Type B pancreatic cell (in vitro differentiated cells): ENCODE measurements at regions not wholly inside any gene's neighbourhood (a gene's known extent, or its start where the extent isn't known, plus 50 kb on each side); places are given as distances from the start of the nearest gene placed in this dataset.

Experiments
- DNase-seq: peaks from one replicate; pipeline ENCODE4 v3.0.0; 2021; ENCODE audit warnings: mixed read lengths; ENCODE audit not compliant: unreplicated experiment; ENCODE audit errors: extremely low spot score
- H3K27ac Mint-ChIP-seq: 2 replicates; pipeline ENCODE4 v1.8.0; 2021; ENCODE audit warnings: mild to moderate bottlenecking, mixed read lengths
- H3K27me3 Mint-ChIP-seq: 2 replicates; pipeline ENCODE4 v1.8.0; 2021; ENCODE audit warnings: mixed read lengths
- H3K36me3 Mint-ChIP-seq: 2 replicates; pipeline ENCODE4 v1.8.0; 2021; ENCODE audit warnings: mixed read lengths
- H3K4me1 Mint-ChIP-seq: one replicate; pipeline ENCODE4 v1.8.0; 2021; ENCODE audit warnings: mixed read lengths; ENCODE audit not compliant: unreplicated experiment
- H3K4me3 Mint-ChIP-seq: 2 replicates; pipeline ENCODE4 v1.8.0; 2021; ENCODE audit warnings: mild to moderate bottlenecking, mixed read lengths
- H3K9me3 Mint-ChIP-seq: 2 replicates; pipeline ENCODE4 v1.8.0; 2021; ENCODE audit warnings: mixed read lengths
- TF ChIP-seq, protein P1 (sequence below): fragments of 200-600 bp; sonication (generic); conservative IDR thresholded peaks from 2 replicates; pipeline ENCODE4 v1.5.0; 2021; ENCODE audit warnings: antibody characterized with exemption, mild to moderate bottlenecking

DNA sequence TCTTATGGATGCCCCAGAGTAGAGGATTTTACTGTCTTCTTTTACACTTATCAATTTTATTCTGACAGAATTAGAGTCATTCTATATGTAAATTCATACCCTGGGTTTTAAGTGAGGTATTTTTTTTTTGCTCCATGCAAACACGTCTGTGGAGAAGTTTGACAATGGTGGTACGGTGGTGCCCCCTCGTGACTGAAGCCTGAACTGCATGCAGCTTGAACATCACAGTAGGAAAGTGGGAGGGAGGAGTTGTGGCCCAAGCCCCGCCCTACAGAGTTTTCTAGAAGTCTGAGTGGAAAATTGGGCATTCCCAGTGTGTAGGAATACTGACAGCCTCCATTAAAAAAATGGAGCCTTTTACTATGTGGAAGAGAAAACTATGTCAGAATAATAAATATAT is 73.3 kb upstream of the RAB40AL start:
- no peak overlapping the region for H3K27ac Mint-ChIP-seq
- peaks cover 3% of the 10 kb centered on the region for H3K36me3 Mint-ChIP-seq
- peak; percentile 82 for DNase-seq
- no peaks in the 10 kb centered on the region for H3K4me1 Mint-ChIP-seq
- TF ChIP-seq, protein P1, sequence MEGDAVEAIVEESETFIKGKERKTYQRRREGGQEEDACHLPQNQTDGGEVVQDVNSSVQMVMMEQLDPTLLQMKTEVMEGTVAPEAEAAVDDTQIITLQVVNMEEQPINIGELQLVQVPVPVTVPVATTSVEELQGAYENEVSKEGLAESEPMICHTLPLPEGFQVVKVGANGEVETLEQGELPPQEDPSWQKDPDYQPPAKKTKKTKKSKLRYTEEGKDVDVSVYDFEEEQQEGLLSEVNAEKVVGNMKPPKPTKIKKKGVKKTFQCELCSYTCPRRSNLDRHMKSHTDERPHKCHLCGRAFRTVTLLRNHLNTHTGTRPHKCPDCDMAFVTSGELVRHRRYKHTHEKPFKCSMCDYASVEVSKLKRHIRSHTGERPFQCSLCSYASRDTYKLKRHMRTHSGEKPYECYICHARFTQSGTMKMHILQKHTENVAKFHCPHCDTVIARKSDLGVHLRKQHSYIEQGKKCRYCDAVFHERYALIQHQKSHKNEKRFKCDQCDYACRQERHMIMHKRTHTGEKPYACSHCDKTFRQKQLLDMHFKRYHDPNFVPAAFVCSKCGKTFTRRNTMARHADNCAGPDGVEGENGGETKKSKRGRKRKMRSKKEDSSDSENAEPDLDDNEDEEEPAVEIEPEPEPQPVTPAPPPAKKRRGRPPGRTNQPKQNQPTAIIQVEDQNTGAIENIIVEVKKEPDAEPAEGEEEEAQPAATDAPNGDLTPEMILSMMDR = peak; percentile 86
- H3K4me3 Mint-ChIP-seq = no peak overlapping the region
- no peaks in the 10 kb centered on the region for H3K27me3 Mint-ChIP-seq
- H3K9me3 Mint-ChIP-seq = peaks cover 2% of the 10 kb centered on the region

DNA sequence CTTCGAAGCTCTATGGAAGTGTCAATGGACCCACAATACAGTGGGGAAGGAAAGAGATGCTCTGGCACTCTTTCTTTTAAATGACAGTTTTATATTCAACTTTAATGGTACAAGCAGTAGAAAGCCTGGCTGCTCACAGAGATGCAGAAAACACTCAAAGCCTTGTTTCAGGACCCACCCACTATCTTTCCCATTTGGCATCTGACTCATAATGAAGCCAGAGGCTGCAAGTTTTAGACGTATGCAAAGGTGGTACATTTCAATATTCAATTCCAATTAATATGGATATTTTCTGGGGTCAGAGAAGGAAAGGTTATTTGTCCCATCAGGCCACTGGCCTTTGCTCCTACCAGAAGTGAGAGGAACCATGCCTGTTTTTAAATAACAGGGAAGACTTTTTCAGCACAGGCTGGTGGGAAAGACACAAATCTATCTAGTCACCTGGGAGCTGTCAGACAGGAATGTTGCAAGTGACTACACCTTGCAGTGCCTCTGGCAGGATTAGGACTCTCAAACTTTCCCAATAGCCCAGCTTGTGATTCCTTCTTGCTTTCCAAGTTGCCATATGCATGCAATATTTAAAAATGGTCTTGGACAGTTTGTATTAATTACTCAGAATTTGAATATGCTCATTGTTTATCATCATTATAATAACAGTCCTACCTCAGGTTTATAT is 70.0 kb upstream of the RAB40AL start:
- Mint-ChIP-seq H3K27ac (no peak overlapping the region), H3K9me3 (peaks cover 8% of the 10 kb centered on the region), H3K36me3 (peaks cover 3% of the 10 kb centered on the region), H3K4me1 (no peaks in the 10 kb centered on the region), H3K27me3 (no peaks in the 10 kb centered on the region), H3K4me3 (no peak overlapping the region)
- TF ChIP-seq, protein P1 = no peak
- DNase-seq = no peak

- no peaks in the 10 kb centered on the region for H3K9me3 Mint-ChIP-seq
- DNase-seq = no peak
- TF ChIP-seq, protein P1 = no peak
- H3K4me3 Mint-ChIP-seq = no peak overlapping the region
- H3K36me3 Mint-ChIP-seq = peaks cover 6% of the 10 kb centered on the region
- no peaks in the 10 kb centered on the region for H3K4me1 Mint-ChIP-seq
- no peaks in the 10 kb centered on the region for H3K27me3 Mint-ChIP-seq
- no peak overlapping the region for H3K27ac Mint-ChIP-seq
These were observed 53.6 kb upstream of the RAB40AL start for GRCh38 chrX:102883491-102883890.
